Superior temporal gyrus (tissue), 1 donor: ENCODE measurements at regions not wholly inside any gene's neighbourhood (a gene's known extent, or its start where the extent isn't known, plus 50 kb on each side); places are given as distances from the start of the nearest gene placed in this dataset.

ENCODE experiments used
- DNase-seq: peaks from one replicate; pipeline ENCODE4 v3.0.0-alpha.2; 2016; ENCODE audit errors: extremely low spot score

- no peak for DNase-seq
Observed at GRCh38 chr20:57025666-57026224, 240.7 kb downstream of the BMP7 start.

GRCh38 chr20:57027777-57028176, 238.7 kb downstream of the BMP7 start:
- no peak for DNase-seq

- no peak for DNase-seq
Observed at GRCh38 chr20:57030611-57031600, 235.5 kb downstream of the BMP7 start.

- no peak for DNase-seq
Observed at GRCh38 chr20:57031867-57032355, 234.5 kb downstream of the BMP7 start.

- no peak for DNase-seq
Observed at GRCh38 chr20:57032847-57033246, 233.6 kb downstream of the BMP7 start.

- no peak for DNase-seq
Observed at GRCh38 chr20:57034001-57034400, 232.4 kb downstream of the BMP7 start.

- DNase-seq, result no peak
Observed at GRCh38 chr20:57037689-57038088, 228.8 kb downstream of the BMP7 start.

GRCh38 chr20:57038608-57039440, 227.6 kb downstream of the BMP7 start:
- no peak for DNase-seq

- DNase-seq, result no peak
Observed at GRCh38 chr20:57040466-57040865, 226.0 kb downstream of the BMP7 start.

- DNase-seq, result no peak
Observed at GRCh38 chr20:57040924-57041323, 225.5 kb downstream of the BMP7 start.

GRCh38 chr20:57043091-57043490, 223.3 kb downstream of the BMP7 start:
- no peak for DNase-seq

- no peak for DNase-seq
Observed at GRCh38 chr20:57043669-57044268, 222.7 kb downstream of the BMP7 start.

- no peak for DNase-seq
Observed at GRCh38 chr20:57047281-57048026, 219.0 kb downstream of the BMP7 start.

GRCh38 chr20:57048027-57048869, 218.2 kb downstream of the BMP7 start:
- DNase-seq, result no peak

- no peak for DNase-seq
Observed at GRCh38 chr20:57049296-57049695, 217.1 kb downstream of the BMP7 start.

- DNase-seq, result no peak
Observed at GRCh38 chr20:57051096-57051495, 215.3 kb downstream of the BMP7 start.

- no peak for DNase-seq
Observed at GRCh38 chr20:57053067-57053466, 213.4 kb downstream of the BMP7 start.

- no peak for DNase-seq
Observed at GRCh38 chr20:57053793-57054552, 212.5 kb downstream of the BMP7 start.

GRCh38 chr20:57055345-57055744, 211.1 kb downstream of the BMP7 start:
- DNase-seq, result no peak
